Immature natural killer cell (primary cell): ENCODE measurements at regions not wholly inside any gene's neighbourhood (a gene's known extent, or its start where the extent isn't known, plus 50 kb on each side); places are given as distances from the start of the nearest gene placed in this dataset.

Experiments
- DNase-seq, 3 donors: peaks; one replicate each; pipeline ENCODE4 v3.0.0; 2022; ENCODE audit warnings: mixed read lengths in 1 of 3
- H3K27ac Mint-ChIP-seq, 6 donors: one replicate each; pipeline ENCODE4 v1.8.0; 2020; ENCODE audit warnings: mixed read lengths in 6 of 6, mild to moderate bottlenecking in 5 of 6, inconsistent platforms in 4 of 6, moderate library complexity in 3 of 6
- H3K27me3 Mint-ChIP-seq, 3 donors: one replicate each; pipeline ENCODE4 v1.8.0; 2020 to 2021; ENCODE audit warnings: low read depth in 3 of 3, mild to moderate bottlenecking in 3 of 3, mixed read lengths in 3 of 3, moderate library complexity in 3 of 3, inconsistent platforms in 1 of 3
- H3K36me3 Mint-ChIP-seq, 3 donors: one replicate each; pipeline ENCODE4 v1.8.0; 2020; ENCODE audit warnings: mixed read lengths in 3 of 3, inconsistent platforms in 2 of 3, mild to moderate bottlenecking in 2 of 3
- H3K4me1 Mint-ChIP-seq, 2 donors: one replicate each; pipeline ENCODE4 v1.8.0; 2020; ENCODE audit warnings: inconsistent platforms in 2 of 2, mild to moderate bottlenecking in 2 of 2, mixed read lengths in 2 of 2, moderate library complexity in 1 of 2
- H3K4me3 Mint-ChIP-seq, 5 donors: one replicate each; pipeline ENCODE4 v1.8.0; 2020; ENCODE audit warnings: mild to moderate bottlenecking in 5 of 5, mixed read lengths in 5 of 5, inconsistent platforms in 3 of 5, moderate library complexity in 3 of 5
- H3K9me3 Mint-ChIP-seq, 6 donors: one replicate each; pipeline ENCODE4 v1.8.0; 2020; ENCODE audit warnings: mild to moderate bottlenecking in 6 of 6, mixed read lengths in 6 of 6, inconsistent platforms in 4 of 6, moderate library complexity in 3 of 6

DNA sequence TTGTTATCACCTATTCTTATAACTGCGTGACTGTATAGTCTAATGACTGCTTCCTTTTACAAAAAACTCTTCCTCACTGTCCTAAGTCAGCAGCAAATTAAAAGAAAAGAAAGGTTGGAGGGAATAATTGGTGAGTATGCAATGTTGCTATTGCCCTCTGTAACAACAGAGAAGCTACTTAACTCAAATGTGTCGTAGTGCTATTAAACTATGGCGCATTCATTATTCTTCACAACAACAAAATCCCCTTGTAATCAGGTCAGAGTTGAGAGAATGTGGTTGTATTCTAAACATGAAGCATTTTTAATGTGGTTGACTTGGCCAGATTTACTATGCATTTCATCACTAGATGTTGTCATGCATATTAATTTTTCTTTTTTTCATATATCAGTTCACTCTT, 897.8 kb upstream of the PHF14 start:
- Mint-ChIP-seq H3K27me3 (peaks cover 0 to 3% (median 0%) of the 10 kb centered on the region in 3 donors), H3K4me3 (no peak overlapping the region), H3K4me1 (no peaks in the 10 kb centered on the region), H3K36me3 (no peaks in the 10 kb centered on the region), H3K27ac (no peak overlapping the region), H3K9me3 (peaks cover 2 to 21% (median 4%) of the 10 kb centered on the region in 6 donors)
- DNase-seq = no peak

DNA sequence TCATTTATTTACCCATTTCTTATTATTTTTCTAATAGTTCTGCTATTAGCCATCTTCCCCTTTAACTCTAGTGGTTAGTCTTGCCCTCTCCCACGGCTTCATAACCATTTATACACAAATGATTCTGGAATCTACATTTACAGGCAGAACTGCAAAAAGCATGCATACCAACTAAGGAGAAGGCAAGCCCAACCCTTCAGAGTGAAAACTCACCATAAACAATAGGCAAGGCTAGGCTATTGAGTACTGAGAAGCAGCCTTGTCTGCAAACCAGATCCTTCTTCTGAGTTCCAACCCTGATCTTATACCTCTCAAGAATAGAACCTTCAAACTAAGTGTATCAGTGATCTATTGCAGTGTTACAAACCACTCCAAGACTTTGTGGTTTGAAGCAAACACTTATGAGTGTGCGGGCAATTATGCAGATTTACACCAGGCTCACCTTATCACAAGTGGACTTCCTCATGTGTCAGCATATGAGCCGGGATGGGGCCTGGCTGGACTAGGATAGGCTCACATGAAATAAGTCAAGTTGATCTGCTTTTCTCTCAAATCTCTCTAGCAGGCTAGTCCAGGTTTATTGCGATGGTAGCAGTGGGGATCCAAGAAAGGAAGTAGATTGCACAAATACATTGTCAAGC, 896.9 kb upstream of the PHF14 start:
- H3K27ac Mint-ChIP-seq = no peak overlapping the region
- H3K36me3 Mint-ChIP-seq = no peaks in the 10 kb centered on the region
- no peaks in the 10 kb centered on the region for H3K4me1 Mint-ChIP-seq
- DNase-seq = no peak
- peaks cover 2 to 21% (median 5%) of the 10 kb centered on the region in 6 donors for H3K9me3 Mint-ChIP-seq
- peaks cover 0 to 3% (median 0%) of the 10 kb centered on the region in 3 donors for H3K27me3 Mint-ChIP-seq
- no peak overlapping the region for H3K4me3 Mint-ChIP-seq

DNA sequence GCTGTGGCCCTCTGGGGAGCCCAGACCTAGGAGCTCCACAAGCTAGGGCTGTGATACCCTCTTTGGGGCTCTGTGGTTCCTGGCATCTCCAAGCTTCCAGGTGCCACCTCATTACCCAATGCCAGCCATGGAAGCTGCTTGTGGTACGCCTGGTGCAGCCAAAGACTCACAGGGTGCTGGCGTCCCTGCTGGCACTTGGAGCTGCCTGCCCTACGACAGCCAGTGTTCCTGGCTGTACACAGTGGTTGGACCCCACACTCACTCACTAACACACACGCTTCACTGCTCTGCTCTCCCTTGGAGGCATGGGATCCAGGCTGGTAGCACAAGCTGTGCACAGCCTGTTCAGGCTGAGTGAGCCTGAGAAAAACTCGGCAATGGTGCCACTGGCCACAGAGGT, 894.1 kb upstream of the PHF14 start:
- Mint-ChIP-seq H3K27ac (no peak overlapping the region), H3K36me3 (no peaks in the 10 kb centered on the region), H3K9me3 (peaks cover 4 to 27% (median 8%) of the 10 kb centered on the region in 6 donors), H3K4me1 (no peaks in the 10 kb centered on the region), H3K27me3 (peaks cover 0 to 3% (median 0%) of the 10 kb centered on the region in 3 donors), H3K4me3 (no peak overlapping the region)
- DNase-seq = no peak

DNA sequence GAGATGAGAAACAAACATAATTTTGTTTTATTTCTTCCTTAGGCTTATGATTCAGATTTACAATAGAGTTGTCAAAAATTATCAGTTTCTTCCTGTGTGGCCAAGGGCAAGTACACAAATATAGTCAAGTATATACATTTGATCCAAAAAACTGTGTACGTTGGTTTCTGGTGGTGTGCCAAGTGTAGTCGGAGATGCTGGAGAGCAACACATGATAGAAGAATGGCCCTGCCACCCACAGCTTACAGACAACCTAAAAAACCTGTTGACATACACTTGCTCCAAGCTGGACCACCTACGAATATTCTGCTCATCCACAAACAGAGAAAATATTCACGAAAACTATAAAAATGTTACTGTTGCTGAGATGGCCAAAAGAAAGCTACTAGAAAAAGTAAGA, 890.8 kb upstream of the PHF14 start:
- H3K4me1 Mint-ChIP-seq = no peaks in the 10 kb centered on the region
- H3K4me3 Mint-ChIP-seq = no peak overlapping the region
- no peaks in the 10 kb centered on the region for H3K36me3 Mint-ChIP-seq
- no peak for DNase-seq
- H3K27me3 Mint-ChIP-seq = peaks cover 0 to 3% (median 0%) of the 10 kb centered on the region in 3 donors
- no peak overlapping the region for H3K27ac Mint-ChIP-seq
- H3K9me3 Mint-ChIP-seq = peaks cover 4 to 28% (median 15%) of the 10 kb centered on the region in 6 donors

DNA sequence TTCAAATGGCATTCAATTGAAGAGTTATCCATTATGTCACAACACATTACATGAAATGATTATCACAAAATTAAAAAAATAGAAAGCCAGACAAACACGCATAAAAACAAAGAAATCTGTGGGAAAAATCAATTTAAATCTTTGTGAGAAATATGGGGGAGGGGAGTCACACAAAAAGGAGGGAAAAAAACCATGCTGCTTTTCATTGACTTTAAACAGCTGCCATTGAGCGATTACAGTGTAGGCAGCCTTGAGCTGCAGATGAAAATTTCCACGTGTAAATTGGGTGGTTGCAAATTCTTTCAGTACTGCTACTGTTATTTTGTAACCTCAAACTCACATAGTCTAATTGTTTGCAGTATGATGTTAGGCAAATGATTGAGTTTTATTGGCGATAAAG, 889.9 kb upstream of the PHF14 start:
- Mint-ChIP-seq H3K36me3 (no peaks in the 10 kb centered on the region), H3K4me3 (no peak overlapping the region), H3K27ac (no peak overlapping the region), H3K4me1 (no peaks in the 10 kb centered on the region), H3K9me3 (peaks cover 4 to 31% (median 14%) of the 10 kb centered on the region in 6 donors), H3K27me3 (peaks cover 0 to 3% (median 0%) of the 10 kb centered on the region in 3 donors)
- DNase-seq = no peak

DNA sequence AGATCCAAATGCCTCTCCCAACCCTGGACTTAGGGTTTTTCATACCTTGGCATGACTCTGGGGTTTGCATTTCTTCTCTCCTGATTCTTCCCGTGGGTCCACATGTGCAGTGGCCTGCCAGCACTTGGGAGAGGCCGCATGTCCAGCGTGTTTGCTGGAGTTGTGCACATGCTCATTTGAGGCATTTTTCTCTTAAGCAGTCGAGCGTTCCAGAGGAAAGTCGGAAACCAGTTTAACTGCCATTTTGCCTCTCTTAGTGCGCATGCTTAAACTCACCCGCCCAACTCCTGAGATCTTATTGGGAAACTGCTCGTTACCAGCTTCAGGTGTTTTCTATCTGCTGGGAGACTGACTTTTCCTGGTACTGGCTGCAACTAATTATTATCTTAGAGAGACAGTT, 888.4 kb upstream of the PHF14 start:
- H3K9me3 Mint-ChIP-seq = peaks cover 1 to 37% (median 11%) of the 10 kb centered on the region in 6 donors
- H3K4me3 Mint-ChIP-seq = no peak overlapping the region
- no peak for DNase-seq
- H3K4me1 Mint-ChIP-seq = no peaks in the 10 kb centered on the region
- peaks cover 0 to 2% (median 0%) of the 10 kb centered on the region in 3 donors for H3K27me3 Mint-ChIP-seq
- H3K36me3 Mint-ChIP-seq = no peaks in the 10 kb centered on the region
- H3K27ac Mint-ChIP-seq = no peak overlapping the region

DNA sequence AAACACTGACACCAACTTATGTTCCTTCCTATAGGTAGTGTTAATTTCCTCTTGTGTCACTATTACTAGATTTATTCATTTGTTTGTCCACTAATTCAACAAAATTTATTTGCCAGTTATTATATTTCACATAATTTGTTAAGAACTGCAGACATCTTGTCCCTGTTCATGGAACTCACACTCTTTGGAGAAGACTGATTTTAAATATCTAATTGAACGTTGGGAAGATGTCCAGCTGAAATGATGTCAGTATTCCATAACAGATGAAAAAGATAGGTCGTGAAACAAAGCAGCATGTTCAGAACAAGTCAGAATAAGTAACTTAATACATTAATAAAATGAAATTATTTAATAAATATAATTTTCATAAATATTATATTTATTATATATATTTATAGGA, 873.1 kb upstream of the PHF14 start:
- H3K9me3 Mint-ChIP-seq = peaks cover 3 to 30% (median 9%) of the 10 kb centered on the region in 6 donors
- no peaks in the 10 kb centered on the region for H3K36me3 Mint-ChIP-seq
- H3K27me3 Mint-ChIP-seq = no peaks in the 10 kb centered on the region
- no peak for DNase-seq
- no peak overlapping the region for H3K4me3 Mint-ChIP-seq
- H3K4me1 Mint-ChIP-seq = no peaks in the 10 kb centered on the region
- no peak overlapping the region for H3K27ac Mint-ChIP-seq

DNA sequence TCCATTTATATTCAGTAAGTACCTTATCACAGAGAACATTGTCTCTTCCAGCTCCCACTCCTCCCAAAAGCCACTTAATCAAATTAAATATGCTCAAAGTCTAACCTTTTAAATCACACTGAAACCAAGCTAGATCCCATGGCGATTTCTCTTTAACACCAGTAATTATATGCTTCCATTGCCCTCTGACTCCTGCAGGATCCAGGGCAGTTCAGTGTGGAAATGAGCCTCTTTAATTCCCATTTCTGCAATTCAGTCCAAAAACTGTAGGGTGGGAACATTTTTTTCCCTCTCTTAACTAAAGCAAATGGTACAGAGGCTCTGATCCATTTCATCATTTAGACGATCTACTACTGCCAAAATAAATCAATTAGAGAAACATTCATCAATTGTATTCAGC, 872.3 kb upstream of the PHF14 start:
- Mint-ChIP-seq H3K27ac (no peak overlapping the region), H3K4me3 (no peak overlapping the region), H3K9me3 (peaks cover 3 to 30% (median 9%) of the 10 kb centered on the region in 6 donors), H3K4me1 (no peaks in the 10 kb centered on the region), H3K27me3 (no peaks in the 10 kb centered on the region), H3K36me3 (no peaks in the 10 kb centered on the region)
- no peak for DNase-seq

DNA sequence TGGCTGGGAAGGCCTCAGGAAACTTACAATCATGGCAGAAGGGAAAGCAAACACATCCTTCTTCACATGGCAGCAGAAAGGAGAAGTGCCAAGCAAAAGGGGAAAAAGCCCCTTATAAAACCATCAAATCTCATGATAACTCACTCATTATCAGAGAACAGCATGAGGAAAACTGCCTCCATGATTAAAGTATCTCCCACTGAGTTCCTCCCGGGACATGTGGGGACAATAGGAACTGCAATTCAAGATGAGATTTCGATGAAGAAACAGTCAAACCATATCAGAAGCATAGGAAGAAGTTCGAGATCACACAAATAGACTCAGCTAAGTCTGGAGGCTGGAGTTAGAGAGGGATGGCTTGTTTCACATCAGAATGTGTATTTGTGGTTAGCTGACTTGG, 869.4 kb upstream of the PHF14 start:
- Mint-ChIP-seq H3K4me3 (no peak overlapping the region), H3K27ac (no peak overlapping the region), H3K36me3 (no peaks in the 10 kb centered on the region), H3K9me3 (peaks cover 3 to 30% (median 11%) of the 10 kb centered on the region in 6 donors), H3K27me3 (no peaks in the 10 kb centered on the region), H3K4me1 (no peaks in the 10 kb centered on the region)
- DNase-seq = no peak

DNA sequence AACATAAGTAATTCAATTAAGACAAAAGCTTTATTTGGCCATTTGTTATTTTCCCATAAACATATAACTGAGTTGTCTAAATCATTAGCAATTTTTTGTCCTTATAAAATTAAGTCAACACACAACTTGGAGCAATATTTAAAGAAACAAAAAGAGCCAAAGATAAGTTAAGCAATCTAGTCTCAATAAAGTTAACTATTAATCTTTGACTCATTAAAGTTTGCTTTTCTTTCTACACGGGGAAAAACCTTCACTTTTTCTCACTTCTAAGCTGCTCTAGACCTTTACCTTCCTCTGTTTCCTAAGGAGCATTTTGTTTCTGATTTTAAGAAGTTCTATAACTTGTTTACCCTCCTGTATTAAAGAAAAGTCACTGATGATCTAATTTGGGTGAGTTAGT, 867.1 kb upstream of the PHF14 start:
- Mint-ChIP-seq H3K4me3 (no peak overlapping the region), H3K27me3 (peaks cover 0 to 1% (median 0%) of the 10 kb centered on the region in 3 donors)

DNA sequence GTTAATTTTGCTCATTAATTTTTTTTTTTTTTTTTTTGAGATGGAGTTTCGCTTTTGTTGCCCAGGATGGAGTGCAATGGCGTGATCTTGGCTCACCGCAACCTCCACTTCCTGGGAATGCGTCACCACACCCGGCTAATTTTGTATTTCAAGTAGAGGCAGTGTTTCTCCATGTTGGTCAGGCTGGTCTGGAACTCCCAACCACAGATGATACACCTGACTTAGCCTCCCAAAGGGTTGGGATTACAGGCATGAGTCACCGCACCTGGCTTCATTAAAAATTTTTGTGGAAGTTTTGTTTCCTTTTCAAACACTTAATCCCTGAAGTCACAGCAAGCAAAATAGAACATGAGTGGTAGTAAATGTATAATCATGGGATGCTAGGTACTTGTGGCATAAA, 857.2 kb upstream of the PHF14 start:
- no peak overlapping the region for H3K4me3 Mint-ChIP-seq
- no peak for DNase-seq
- peaks cover 15 to 40% (median 26%) of the 10 kb centered on the region in 6 donors for H3K9me3 Mint-ChIP-seq
- H3K27ac Mint-ChIP-seq = no peak overlapping the region
- peaks cover 0 to 2% (median 0%) of the 10 kb centered on the region in 3 donors for H3K36me3 Mint-ChIP-seq
- H3K27me3 Mint-ChIP-seq = peaks cover 0 to 3% (median 0%) of the 10 kb centered on the region in 3 donors
- H3K4me1 Mint-ChIP-seq = no peaks in the 10 kb centered on the region

More for the DNA sequence above, 867.1 kb upstream of the PHF14 start:
- no peak overlapping the region for H3K27ac Mint-ChIP-seq
- H3K9me3 Mint-ChIP-seq = peaks cover 2 to 26% (median 7%) of the 10 kb centered on the region in 6 donors
- H3K36me3 Mint-ChIP-seq = no peaks in the 10 kb centered on the region
- no peaks in the 10 kb centered on the region for H3K4me1 Mint-ChIP-seq
- DNase-seq = no peak

DNA sequence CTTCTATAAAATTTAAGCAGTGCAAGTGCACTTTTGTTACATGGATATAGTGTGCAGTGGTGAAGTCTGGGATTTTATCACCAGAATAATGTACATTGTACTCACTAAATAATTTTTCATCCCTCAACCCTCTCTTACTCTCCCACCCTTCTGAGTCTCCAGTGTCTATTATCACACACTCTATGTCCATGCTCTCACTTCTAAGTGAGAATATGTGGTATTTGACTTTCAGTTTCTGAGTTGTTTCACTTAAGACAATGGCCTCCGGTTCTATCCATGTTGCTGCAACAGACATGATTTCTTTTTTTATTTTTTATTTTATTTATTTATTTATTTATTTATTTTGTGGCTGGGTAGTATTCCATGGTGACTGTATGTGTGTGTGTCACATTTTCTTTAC, 855.9 kb upstream of the PHF14 start:
- peaks cover 0 to 3% (median 0%) of the 10 kb centered on the region in 3 donors for H3K27me3 Mint-ChIP-seq
- DNase-seq = no peak
- peaks cover 13 to 39% (median 25%) of the 10 kb centered on the region in 6 donors for H3K9me3 Mint-ChIP-seq
- no peaks in the 10 kb centered on the region for H3K4me1 Mint-ChIP-seq
- no peak overlapping the region for H3K4me3 Mint-ChIP-seq
- H3K27ac Mint-ChIP-seq = no peak overlapping the region
- H3K36me3 Mint-ChIP-seq = peaks cover 0 to 2% (median 0%) of the 10 kb centered on the region in 3 donors

DNA sequence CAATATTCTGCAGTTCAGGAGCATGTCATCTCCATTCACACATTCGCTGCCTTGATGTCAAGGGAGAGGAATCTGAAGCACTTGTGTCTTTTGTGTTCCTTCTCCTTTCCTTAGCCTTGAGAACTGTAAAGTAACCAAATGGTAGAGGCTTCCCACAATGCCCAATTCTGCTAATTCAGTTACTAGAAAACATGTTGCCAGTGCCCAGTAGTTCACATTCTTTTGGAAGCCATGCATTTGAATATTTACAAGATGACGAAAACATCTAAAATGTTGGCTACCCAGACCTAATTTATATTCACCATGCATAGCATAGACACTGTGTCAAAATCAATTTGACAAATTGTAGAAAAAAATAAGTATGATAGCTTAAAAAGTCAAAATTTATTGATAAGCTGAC, 852.7 kb upstream of the PHF14 start:
- DNase-seq = no peak
- Mint-ChIP-seq H3K9me3 (peaks cover 7 to 27% (median 13%) of the 10 kb centered on the region in 6 donors), H3K27me3 (peaks cover 0 to 1% (median 0%) of the 10 kb centered on the region in 3 donors)

DNA sequence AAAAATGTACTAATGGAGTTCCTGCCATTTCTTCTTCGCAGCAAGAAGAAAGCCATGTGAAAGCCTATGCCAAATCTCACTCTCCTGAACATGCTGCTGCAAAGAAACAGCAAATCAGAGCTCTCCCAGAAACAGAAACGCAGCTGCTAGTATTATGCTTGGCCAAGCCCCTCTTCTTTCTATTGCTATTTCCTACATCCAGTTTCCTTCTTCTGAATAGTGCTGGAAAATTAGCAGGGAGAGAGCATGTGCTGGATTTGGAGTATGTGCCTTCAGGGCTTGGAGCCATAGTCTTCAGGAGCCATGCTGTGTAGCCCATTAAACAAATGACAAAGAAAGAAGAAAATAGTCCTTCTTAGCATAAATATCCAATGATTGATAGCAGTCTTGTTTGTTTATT, 852.0 kb upstream of the PHF14 start:
- H3K4me3 Mint-ChIP-seq = no peak overlapping the region
- no peak for DNase-seq
- H3K27me3 Mint-ChIP-seq = peaks cover 0 to 1% (median 0%) of the 10 kb centered on the region in 3 donors
- no peaks in the 10 kb centered on the region for H3K36me3 Mint-ChIP-seq
- peaks cover 6 to 27% (median 13%) of the 10 kb centered on the region in 6 donors for H3K9me3 Mint-ChIP-seq
- no peaks in the 10 kb centered on the region for H3K4me1 Mint-ChIP-seq
- H3K27ac Mint-ChIP-seq = no peak overlapping the region

More for the DNA sequence above, 852.7 kb upstream of the PHF14 start:
- H3K27ac Mint-ChIP-seq = no peak overlapping the region
- no peaks in the 10 kb centered on the region for H3K36me3 Mint-ChIP-seq
- no peaks in the 10 kb centered on the region for H3K4me1 Mint-ChIP-seq
- no peak overlapping the region for H3K4me3 Mint-ChIP-seq
